Fibroblast of the aortic adventitia (primary cell): ENCODE measurements at regions not wholly inside any gene's neighbourhood (a gene's known extent, or its start where the extent isn't known, plus 50 kb on each side); places are given as distances from the start of the nearest gene placed in this dataset.

Experiments used
- DNase-seq: peaks from one replicate; pipeline ENCODE4 v3.0.0-alpha.2; 2010; ENCODE audit warnings: low read depth
- H3K4me3 ChIP-seq: 2 replicates; pipeline ENCODE4 v1.5.1; 2011; ENCODE audit warnings: low read depth, mild to moderate bottlenecking, control low read depth, low read length, moderate library complexity
- TF ChIP-seq, protein P1 (sequence below): IDR thresholded peaks from 2 replicates; pipeline ENCODE4 v1.5.1; 2011; ENCODE audit warnings: mild to moderate bottlenecking, low read length, control low read depth, inconsistent platforms; ENCODE audit not compliant: insufficient read depth

DNA sequence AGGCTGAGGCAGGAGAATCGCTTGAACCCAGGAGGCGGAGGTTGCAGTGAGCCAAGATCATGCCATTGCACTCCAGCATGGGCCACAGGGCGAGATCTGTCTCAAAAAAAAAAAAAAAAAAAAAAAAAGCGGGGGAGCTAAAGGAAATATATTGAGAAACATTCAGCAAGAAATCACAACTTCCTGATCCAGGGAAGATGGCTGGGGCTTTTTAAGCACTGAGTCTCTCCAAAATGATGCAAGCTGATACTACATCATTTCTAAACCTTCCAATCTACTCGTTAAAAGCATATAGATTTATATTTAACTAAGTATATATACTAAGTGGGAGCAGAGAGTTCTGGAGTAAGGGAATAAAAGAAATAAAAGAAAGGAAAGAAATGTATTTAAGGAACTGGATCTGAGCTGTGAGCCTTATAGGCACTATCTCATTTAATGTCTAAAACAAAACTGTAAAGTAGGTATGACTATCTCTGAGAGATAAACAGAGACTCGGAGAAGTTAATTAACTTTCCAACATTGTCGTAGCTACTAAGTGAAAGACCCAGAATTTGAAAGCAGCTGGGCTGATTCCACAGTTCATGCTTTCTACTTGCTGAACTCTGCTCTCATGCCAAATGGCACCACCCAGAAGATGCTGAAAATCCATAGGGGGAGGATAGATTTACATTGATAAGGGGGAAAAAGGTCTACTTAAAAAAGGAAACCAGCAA, 215.0 kb upstream of the MARCKS start:
- no peak overlapping the region for H3K4me3 ChIP-seq
- DNase-seq: no peak
- TF ChIP-seq, protein P1, sequence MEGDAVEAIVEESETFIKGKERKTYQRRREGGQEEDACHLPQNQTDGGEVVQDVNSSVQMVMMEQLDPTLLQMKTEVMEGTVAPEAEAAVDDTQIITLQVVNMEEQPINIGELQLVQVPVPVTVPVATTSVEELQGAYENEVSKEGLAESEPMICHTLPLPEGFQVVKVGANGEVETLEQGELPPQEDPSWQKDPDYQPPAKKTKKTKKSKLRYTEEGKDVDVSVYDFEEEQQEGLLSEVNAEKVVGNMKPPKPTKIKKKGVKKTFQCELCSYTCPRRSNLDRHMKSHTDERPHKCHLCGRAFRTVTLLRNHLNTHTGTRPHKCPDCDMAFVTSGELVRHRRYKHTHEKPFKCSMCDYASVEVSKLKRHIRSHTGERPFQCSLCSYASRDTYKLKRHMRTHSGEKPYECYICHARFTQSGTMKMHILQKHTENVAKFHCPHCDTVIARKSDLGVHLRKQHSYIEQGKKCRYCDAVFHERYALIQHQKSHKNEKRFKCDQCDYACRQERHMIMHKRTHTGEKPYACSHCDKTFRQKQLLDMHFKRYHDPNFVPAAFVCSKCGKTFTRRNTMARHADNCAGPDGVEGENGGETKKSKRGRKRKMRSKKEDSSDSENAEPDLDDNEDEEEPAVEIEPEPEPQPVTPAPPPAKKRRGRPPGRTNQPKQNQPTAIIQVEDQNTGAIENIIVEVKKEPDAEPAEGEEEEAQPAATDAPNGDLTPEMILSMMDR: no peak

- H3K4me3 ChIP-seq: no peak overlapping the region
- DNase-seq: peak; percentile 49
- TF ChIP-seq, protein P1: no peak
Measured at GRCh38 chr6:113642714-113643406, 214.3 kb upstream of the MARCKS start.

DNA sequence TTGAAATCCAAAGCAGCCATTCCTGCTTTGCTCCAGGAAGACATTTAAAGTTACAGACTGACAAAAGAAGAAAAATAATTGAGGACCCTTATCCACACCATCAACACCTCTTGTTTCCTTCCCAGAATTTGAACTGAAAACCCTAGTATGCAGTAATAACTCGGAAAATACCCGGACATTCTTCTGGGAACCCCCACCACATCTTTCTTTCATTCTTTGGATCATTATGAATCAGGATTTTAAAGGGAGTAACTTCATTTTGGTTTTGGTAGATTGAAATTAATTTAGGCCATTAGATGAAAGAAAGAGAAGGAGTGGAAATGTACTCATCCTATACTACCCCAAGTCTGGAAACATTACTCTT, 213.8 kb upstream of the MARCKS start:
- H3K4me3 ChIP-seq: no peak overlapping the region
- TF ChIP-seq, protein P1: no peak
- DNase-seq: no peak

DNA sequence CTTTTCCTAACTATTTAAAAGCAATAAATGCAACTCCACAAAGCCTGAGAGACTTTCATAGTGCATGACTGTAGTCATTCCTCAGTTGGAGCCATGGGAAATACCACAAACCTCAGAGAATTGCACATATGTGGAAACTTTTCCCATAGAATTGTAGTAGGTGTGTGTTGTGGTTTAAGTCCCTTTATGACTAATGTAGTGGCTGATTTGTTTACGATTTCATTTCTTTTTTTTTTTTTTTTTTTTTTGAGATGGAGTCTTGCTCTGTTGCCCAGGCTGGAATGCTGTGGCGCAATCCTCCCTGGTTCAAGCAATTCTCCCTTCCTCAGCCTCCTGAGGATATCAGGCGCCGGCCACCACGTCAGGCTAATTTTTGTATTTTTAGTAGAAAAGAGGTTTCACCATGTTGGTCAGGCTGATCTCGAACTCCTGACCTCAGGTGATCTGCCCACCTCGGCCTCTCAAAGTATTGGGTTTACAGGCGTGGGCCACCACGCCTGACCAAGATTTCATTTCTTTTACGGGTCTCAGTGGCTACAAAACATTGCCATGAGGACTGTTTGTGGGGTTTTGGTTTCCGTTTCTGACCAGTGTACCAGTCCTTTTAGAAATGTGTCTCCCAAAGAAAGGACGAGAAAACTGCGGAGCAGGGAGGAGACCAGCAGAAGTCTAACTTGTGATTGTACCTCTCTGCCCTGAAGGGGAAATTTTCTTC, 212.1 kb upstream of the MARCKS start:
- no peak overlapping the region for H3K4me3 ChIP-seq
- TF ChIP-seq, protein P1: no peak
- peak; percentile 97 for DNase-seq

DNA sequence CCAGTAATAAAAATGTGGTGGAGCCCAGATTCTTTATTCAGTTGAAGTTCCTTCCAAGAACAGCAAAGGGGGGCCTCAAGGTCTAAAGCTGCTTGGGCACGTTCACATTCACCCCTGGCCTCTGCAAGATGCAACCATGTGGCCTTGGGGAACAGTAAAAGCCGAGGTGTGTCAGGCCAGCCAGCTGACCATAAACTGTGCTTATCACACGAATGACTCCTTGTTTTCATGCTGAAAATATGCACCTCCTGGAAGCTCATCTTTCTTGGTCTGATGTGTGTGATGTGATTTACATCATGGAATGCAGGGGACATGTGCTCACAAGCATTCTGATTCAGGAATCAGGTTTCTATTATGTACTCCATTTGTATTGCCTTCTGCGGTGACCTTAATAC, 211.6 kb upstream of the MARCKS start:
- peak; percentile 92 for DNase-seq
- TF ChIP-seq, protein P1: no peak
- H3K4me3 ChIP-seq: no peak overlapping the region

DNA sequence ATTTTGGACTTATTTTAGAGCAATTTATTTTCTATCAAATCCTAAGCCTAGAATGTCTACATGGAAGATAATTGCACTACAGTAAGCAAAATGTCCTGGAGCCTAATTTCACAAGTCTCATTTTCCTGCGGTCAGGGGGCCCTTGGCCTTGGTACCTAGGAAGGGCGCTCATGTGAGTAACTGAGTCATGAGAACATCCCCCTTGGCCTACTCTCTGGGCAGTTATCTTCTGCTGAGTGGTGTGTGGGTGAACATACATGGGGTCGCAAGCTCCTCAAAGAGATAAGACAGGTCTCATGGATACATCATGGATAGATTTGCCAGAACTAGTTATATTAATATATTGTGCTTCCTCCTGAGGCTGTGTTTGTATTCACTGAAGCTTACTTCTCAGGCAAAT, 211.2 kb upstream of the MARCKS start:
- TF ChIP-seq, protein P1: no peak
- DNase-seq: no peak
- no peak overlapping the region for H3K4me3 ChIP-seq
